ENCODE measurements at regions not wholly inside any gene's neighbourhood (a gene's known extent, or its start where the extent isn't known, plus 50 kb on each side); places are given as distances from the start of the nearest gene placed in this dataset.
"Not testable (repeated sequence)": the region's sequence is repeated elsewhere in the genome, so short reads cannot be mapped to it uniquely, and the experiment has no call there.

- DNase-seq (ENCODE audit: low read depth), result no peak
Measured at GRCh38 chr7:142469696-142470543, 212.1 kb upstream of the PRSS58 start.

GRCh38 chr7:142468871-142469665, 211.2 kb upstream of the PRSS58 start:
- no peak for DNase-seq (ENCODE audit: low read depth)

- not testable (repeated sequence) for DNase-seq (ENCODE audit: low read depth)
Measured at GRCh38 chr7:142467056-142467655, 209.3 kb upstream of the PRSS58 start.

GRCh38 chr7:142463401-142463850, 205.6 kb upstream of the PRSS58 start:
- DNase-seq (ENCODE audit: low read depth), result no peak

GRCh38 chr7:142461437-142461836, 203.6 kb upstream of the PRSS58 start:
- DNase-seq (ENCODE audit: low read depth), result peak; percentile 68

GRCh38 chr7:142460402-142461117, 202.7 kb upstream of the PRSS58 start:
- DNase-seq (ENCODE audit: low read depth), result no peak

- no peak for DNase-seq (ENCODE audit: low read depth)
Measured at GRCh38 chr7:142459551-142459963, 201.7 kb upstream of the PRSS58 start.

- no peak for DNase-seq (ENCODE audit: low read depth)
Measured at GRCh38 chr7:142457146-142457703, 199.4 kb upstream of the PRSS58 start.

- no peak for DNase-seq (ENCODE audit: low read depth)
Measured at GRCh38 chr7:142455392-142455791, 197.5 kb upstream of the PRSS58 start.

- DNase-seq (ENCODE audit: low read depth), result no peak
Measured at GRCh38 chr7:142454862-142455261, 197.0 kb upstream of the PRSS58 start.

- no peak for DNase-seq (ENCODE audit: low read depth)
Measured at GRCh38 chr7:142452791-142453190, 194.9 kb upstream of the PRSS58 start.

- DNase-seq (ENCODE audit: low read depth), result no peak
Measured at GRCh38 chr7:142451817-142452216, 194.0 kb upstream of the PRSS58 start.

- DNase-seq (ENCODE audit: low read depth), result no peak
Measured at GRCh38 chr7:142451296-142451695, 193.4 kb upstream of the PRSS58 start.

- no peak for DNase-seq (ENCODE audit: low read depth)
Measured at GRCh38 chr7:142450695-142451094, 192.8 kb upstream of the PRSS58 start.

- no peak for DNase-seq (ENCODE audit: low read depth)
Measured at GRCh38 chr7:142450206-142450605, 192.3 kb upstream of the PRSS58 start.

GRCh38 chr7:142448857-142449256, 191.0 kb upstream of the PRSS58 start:
- not testable (repeated sequence) for DNase-seq (ENCODE audit: low read depth)

GRCh38 chr7:142447762-142448161, 189.9 kb upstream of the PRSS58 start:
- no peak for DNase-seq (ENCODE audit: low read depth)

- DNase-seq (ENCODE audit: low read depth), result no peak
Measured at GRCh38 chr7:142445019-142445686, 187.3 kb upstream of the PRSS58 start.

- no peak for DNase-seq (ENCODE audit: low read depth)
Measured at GRCh38 chr7:142443216-142444010, 185.6 kb upstream of the PRSS58 start.

- no peak for DNase-seq (ENCODE audit: low read depth)
Measured at GRCh38 chr7:142442396-142442795, 184.5 kb upstream of the PRSS58 start.

Measured in GM04504 (cell line).